SH-SY5Y (cell line): ENCODE measurements at regions not wholly inside any gene's neighbourhood (a gene's known extent, or its start where the extent isn't known, plus 50 kb on each side); places are given as distances from the start of the nearest gene placed in this dataset.

ENCODE experiments used
- GATA2 ChIP-seq: IDR thresholded peaks from 2 replicates; pipeline ENCODE4 v1.6.1; 2011; ENCODE audit warnings: mild to moderate bottlenecking, low read depth, low read length
- GATA3 ChIP-seq: IDR thresholded peaks from 2 replicates; pipeline ENCODE4 v1.6.1; 2011; ENCODE audit warnings: low read depth, mild to moderate bottlenecking, low read length, moderate library complexity

DNA sequence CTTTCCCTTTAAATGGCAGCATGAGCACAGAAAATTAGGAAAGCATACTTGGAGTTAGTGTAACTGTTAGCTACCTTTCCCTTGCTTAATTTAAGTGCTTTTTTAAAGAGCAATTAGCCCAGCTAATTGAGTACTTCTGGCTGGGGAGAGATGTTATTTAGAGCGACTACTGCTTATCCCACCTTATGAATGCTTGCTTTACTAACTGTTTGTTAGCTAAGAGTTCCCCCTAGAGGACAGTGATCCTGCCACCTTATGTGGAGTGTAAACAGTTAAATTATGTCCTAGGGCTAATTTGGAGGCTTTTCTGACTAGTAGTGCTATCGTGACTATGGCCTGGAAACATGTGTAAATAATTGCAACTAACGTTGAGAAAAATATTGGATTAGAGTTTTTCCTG is 909.4 kb downstream of the FSTL5 start:
- TF ChIP-seq GATA3 = no peak
- TF ChIP-seq GATA2 = no peak
